BJ (cell line): ENCODE measurements at regions not wholly inside any gene's neighbourhood (a gene's known extent, or its start where the extent isn't known, plus 50 kb on each side); places are given as distances from the start of the nearest gene placed in this dataset.
"Not testable (repeated sequence)": the region's sequence is repeated elsewhere in the genome, so short reads cannot be mapped to it uniquely, and the experiment has no call there.

Experiments
- CTCF ChIA-PET: fragments of 350-600 bp; formaldehyde crosslinking; extraction: SDS; loops from one replicate; lab custom pipeline; 2021; ENCODE audit warnings: antibody characterized with exemption, inconsistent platforms; lab: Yijun Ruan, JAX
- POLR2A ChIA-PET: fragments of 300-600 bp; sonication (Branson Sonifier 250); formaldehyde crosslinking; extraction: SDS; loops from one replicate; lab custom pipeline; 2021; ENCODE audit warnings: antibody characterized with exemption; lab: Charles Lee
- DNase-seq: peaks from one replicate; pipeline ENCODE4 v3.0.0-alpha.2; 2011; ENCODE audit warnings: low read depth
- H3K27me3 ChIP-seq: 2 replicates; pipeline ENCODE4 v1.6.0; 2011; ENCODE audit warnings: low read length; ENCODE audit not compliant: control insufficient read depth, insufficient read depth
- H3K36me3 ChIP-seq: 2 replicates; pipeline ENCODE4 v1.5.1; 2011; ENCODE audit warnings: low read length; ENCODE audit not compliant: control insufficient read depth, insufficient read depth
- H3K4me3 ChIP-seq: 2 replicates; pipeline ENCODE4 v1.5.1; 2011; ENCODE audit warnings: low read depth, mild to moderate bottlenecking, control low read depth, low read length

GRCh38 chr15:31707944-31708702, 322.2 kb upstream of the CHRNA7 start:
- POLR2A ChIA-PET, CTCF ChIA-PET, H3K4me3 ChIP-seq, H3K36me3 ChIP-seq, H3K27me3 ChIP-seq, DNase-seq: not testable (repeated sequence)

- CTCF ChIA-PET, H3K4me3 ChIP-seq, H3K27me3 ChIP-seq, H3K36me3 ChIP-seq, POLR2A ChIA-PET, DNase-seq: not testable (repeated sequence)
Measured at GRCh38 chr15:31708703-31709327, 321.5 kb upstream of the CHRNA7 start.

- DNase-seq, H3K36me3 ChIP-seq, H3K27me3 ChIP-seq, CTCF ChIA-PET, H3K4me3 ChIP-seq, POLR2A ChIA-PET: not testable (repeated sequence)
Measured at GRCh38 chr15:31709479-31709878, 320.8 kb upstream of the CHRNA7 start.

GRCh38 chr15:31710806-31711205, 319.5 kb upstream of the CHRNA7 start:
- DNase-seq, H3K27me3 ChIP-seq, POLR2A ChIA-PET, H3K36me3 ChIP-seq, H3K4me3 ChIP-seq, CTCF ChIA-PET: not testable (repeated sequence)

- H3K27me3 ChIP-seq, POLR2A ChIA-PET, H3K4me3 ChIP-seq, H3K36me3 ChIP-seq, DNase-seq, CTCF ChIA-PET: not testable (repeated sequence)
Measured at GRCh38 chr15:31715208-31715607, 315.1 kb upstream of the CHRNA7 start.

- DNase-seq, H3K36me3 ChIP-seq, H3K27me3 ChIP-seq, POLR2A ChIA-PET, H3K4me3 ChIP-seq, CTCF ChIA-PET: not testable (repeated sequence)
Measured at GRCh38 chr15:31718625-31719024, 311.7 kb upstream of the CHRNA7 start.

- DNase-seq, H3K4me3 ChIP-seq, H3K36me3 ChIP-seq, POLR2A ChIA-PET, CTCF ChIA-PET, H3K27me3 ChIP-seq: not testable (repeated sequence)
Measured at GRCh38 chr15:31719396-31720022, 310.8 kb upstream of the CHRNA7 start.

- POLR2A ChIA-PET = not testable (repeated sequence)
Measured at GRCh38 chr15:31723019-31723418, 307.3 kb upstream of the CHRNA7 start.

GRCh38 chr15:31724903-31725302, 305.4 kb upstream of the CHRNA7 start:
- H3K36me3 ChIP-seq, H3K27me3 ChIP-seq, POLR2A ChIA-PET, CTCF ChIA-PET, H3K4me3 ChIP-seq, DNase-seq: not testable (repeated sequence)

More at GRCh38 chr15:31723019-31723418, 307.3 kb upstream of the CHRNA7 start:
- H3K36me3 ChIP-seq, H3K27me3 ChIP-seq, CTCF ChIA-PET, DNase-seq, H3K4me3 ChIP-seq: not testable (repeated sequence)

GRCh38 chr15:31725619-31726018, 304.7 kb upstream of the CHRNA7 start:
- DNase-seq, H3K36me3 ChIP-seq, H3K27me3 ChIP-seq, H3K4me3 ChIP-seq, CTCF ChIA-PET, POLR2A ChIA-PET: not testable (repeated sequence)
